HepG2 (cell line): ENCODE measurements at regions not wholly inside any gene's neighbourhood (a gene's known extent, or its start where the extent isn't known, plus 50 kb on each side); places are given as distances from the start of the nearest gene placed in this dataset.

ENCODE experiments used
- ATAC-seq: fragments of 200-7000 bp; cut with Tn5 transposase; 3 replicates; pipeline ENCODE4 v1.9.1; 2020; ENCODE audit warnings: mild to moderate bottlenecking, moderate library complexity
- BruUV-seq: library from RNA; stranded (reverse); fragments of 400-500 nt; replicated peaks from 2 replicates; lab custom pipeline; 2021; lab: Mats Ljungman, UMichigan
- CTCF ChIA-PET: fragments of 300-600 bp; formaldehyde crosslinking; extraction: SDS; loops from one replicate; lab custom pipeline; 2021; ENCODE audit warnings: low total read pairs, inconsistent platforms, low intra/inter-chr PET ratio; lab: Yijun Ruan, JAX
- POLR2A ChIA-PET: fragments of 350-600 bp; sonication (Branson Sonifier 250); formaldehyde crosslinking; loops from one replicate; lab custom pipeline; 2020; ENCODE audit warnings: antibody characterized with exemption, inconsistent platforms; lab: Yijun Ruan, JAX
- DNase-seq: peaks from one replicate; pipeline ENCODE4 v3.0.0-alpha.2; 2015; ENCODE audit warnings: low spot score
- FAIRE-seq: peaks from 3 replicates; lab custom pipeline; 2011; peaks lifted over from hg19 to GRCh38; lab: Jason Lieb, UNC
- H2AFZ ChIP-seq: one replicate; pipeline ENCODE4 v1.6.1; 2011; ENCODE audit warnings: low read length, inconsistent platforms
- H3K27ac ChIP-seq: fragments of 300-600 bp; 3 replicates; pipeline ENCODE4 v1.8.0; 2011; ENCODE audit warnings: mixed run types, mild to moderate bottlenecking, mixed read lengths, low read length, inconsistent platforms; ENCODE audit not compliant: insufficient read depth; ENCODE audit errors: extremely low read length
- H3K27me3 ChIP-seq, 2 experiments: fragments of 200-600 bp in 1 of 2; 2 replicates in 1 of 2; 3 replicates in 1 of 2; pipeline versions ENCODE4 v1.6.0 to v1.8.0; 2011; ENCODE audit warnings: low read length in 2 of 2, mild to moderate bottlenecking in 2 of 2, moderate library complexity in 2 of 2, inconsistent platforms in 1 of 2; ENCODE audit not compliant: insufficient read depth in 2 of 2, control insufficient read depth in 1 of 2
- H3K36me3 ChIP-seq, 2 experiments: fragments of 200-600 bp in 1 of 2; replicated peaks in 1 of 2; 2 replicates in 1 of 2; 3 replicates in 1 of 2; pipeline versions ENCODE4 v1.5.1 to v1.8.0; 2011; ENCODE audit warnings: low read length in 2 of 2, inconsistent platforms in 1 of 2; ENCODE audit not compliant: insufficient read depth in 2 of 2, control insufficient read depth in 1 of 2
- H3K4me1 ChIP-seq: 2 replicates; pipeline ENCODE4 v1.5.1; 2012; ENCODE audit warnings: low read length, inconsistent platforms; ENCODE audit not compliant: insufficient read depth
- H3K4me2 ChIP-seq: 2 replicates; pipeline ENCODE4 v1.6.0; 2011; ENCODE audit warnings: low read depth, low read length, inconsistent platforms
- H3K4me3 ChIP-seq, 3 experiments: fragments of 200-600 bp in 1 of 3; sonication (generic), shearing (Covaris generic) in 1 of 3; replicated peaks in 1 of 3; 2 replicates each; pipeline ENCODE4 v1.5.1; 2011 to 2016; ENCODE audit warnings: low read length in 3 of 3, inconsistent platforms in 2 of 3, low read depth in 2 of 3, mild to moderate bottlenecking in 2 of 3, control low read depth in 1 of 3, mixed read lengths in 1 of 3; ENCODE audit not compliant: insufficient read depth in 1 of 3
- H3K79me2 ChIP-seq: one replicate; pipeline ENCODE4 v1.6.1; 2011; ENCODE audit warnings: low read length, inconsistent platforms; ENCODE audit not compliant: insufficient read depth
- H3K9ac ChIP-seq: 2 replicates; pipeline ENCODE4 v1.6.0; 2011; ENCODE audit warnings: mild to moderate bottlenecking, low read depth, low read length, inconsistent platforms; ENCODE audit not compliant: insufficient read depth
- H3K9me3 ChIP-seq: 2 replicates; pipeline ENCODE4 v1.5.1; 2012; ENCODE audit warnings: mild to moderate bottlenecking, low read length
- H4K20me1 ChIP-seq: 2 replicates; pipeline ENCODE4 v1.6.0; 2011; ENCODE audit warnings: inconsistent platforms, mild to moderate bottlenecking, low read length, moderate library complexity; ENCODE audit not compliant: insufficient read depth
- ELF1 ChIP-seq: sonication (generic); formaldehyde crosslinking; IDR thresholded peaks from 2 replicates; pipeline ENCODE4 v1.4.0; 2020; ENCODE audit warnings: missing genetic modification reagents
- HNRNPLL ChIP-seq: fragments of 200-400 bp; formaldehyde crosslinking; IDR thresholded peaks from 2 replicates; pipeline ENCODE4 v1.6.1; 2017; ENCODE audit warnings: mild to moderate bottlenecking, low read depth, low read length; ENCODE audit not compliant: poor library complexity, severe bottlenecking
- IRF2 ChIP-seq: IDR thresholded peaks from 2 replicates; pipeline ENCODE4 v1.6.1; 2018; ENCODE audit warnings: missing genetic modification reagents, missing compliant biosample characterization
- MEIS1 ChIP-seq: sonication (generic); formaldehyde crosslinking; IDR thresholded peaks from 2 replicates; pipeline ENCODE4 v1.9.0; 2021; ENCODE audit warnings: mild to moderate bottlenecking, missing genetic modification reagents, moderate library complexity, borderline replicate concordance
- MLLT10 ChIP-seq: sonication (generic); formaldehyde crosslinking; IDR thresholded peaks from 2 replicates; pipeline ENCODE4 v1.4.0; 2020; ENCODE audit warnings: missing genetic modification reagents
- NFYB ChIP-seq: sonication (generic); formaldehyde crosslinking; IDR thresholded peaks from 2 replicates; pipeline ENCODE4 v1.4.0; 2020; ENCODE audit warnings: missing genetic modification reagents
- NR2C2 ChIP-seq: sonication (generic); formaldehyde crosslinking; IDR thresholded peaks from 2 replicates; pipeline ENCODE4 v1.4.0; 2020; ENCODE audit warnings: missing genetic modification reagents, mild to moderate bottlenecking, moderate library complexity, borderline replicate concordance
- POLR2AphosphoS2 ChIP-seq: IDR thresholded peaks from 2 replicates; pipeline ENCODE4 v1.6.1; 2011; ENCODE audit warnings: low read depth, low read length, improper control_type of control experiment
- RAD51 ChIP-seq: fragments of 450-650 bp; IDR thresholded peaks from 2 replicates; pipeline ENCODE4 v1.6.1; 2016; ENCODE audit warnings: borderline replicate concordance
- RORA ChIP-seq: sonication (generic); formaldehyde crosslinking; IDR thresholded peaks from 2 replicates; pipeline ENCODE4 v1.5.0; 2020; ENCODE audit warnings: mild to moderate bottlenecking, missing genetic modification reagents, moderate library complexity
- SIN3A ChIP-seq: IDR thresholded peaks from 2 replicates; pipeline ENCODE4 v1.6.1; 2011; ENCODE audit warnings: low read depth, mild to moderate bottlenecking, control low read depth, low read length, borderline replicate concordance
- SIX1 ChIP-seq: sonication (generic); formaldehyde crosslinking; IDR thresholded peaks from 2 replicates; pipeline ENCODE4 v1.4.0; 2020; ENCODE audit warnings: missing genetic modification reagents, borderline replicate concordance
- ZC3H4 ChIP-seq: sonication (generic); formaldehyde crosslinking; IDR thresholded peaks from 2 replicates; pipeline ENCODE4 v1.4.0; 2020; ENCODE audit warnings: missing genetic modification reagents, borderline replicate concordance
- ZNF10 ChIP-seq: sonication (generic); formaldehyde crosslinking; IDR thresholded peaks from 2 replicates; pipeline ENCODE4 v1.4.0; 2020; ENCODE audit warnings: mild to moderate bottlenecking, low read depth, missing genetic modification reagents, borderline replicate concordance
- ZNF333 ChIP-seq: sonication (generic); formaldehyde crosslinking; IDR thresholded peaks from 2 replicates; pipeline ENCODE4 v1.4.0; 2020; ENCODE audit warnings: mild to moderate bottlenecking, missing genetic modification reagents, borderline replicate concordance
- ZNF513 ChIP-seq: sonication (generic); formaldehyde crosslinking; conservative IDR thresholded peaks from 2 replicates; pipeline ENCODE4 v1.5.0; 2020; ENCODE audit warnings: missing genetic modification reagents
- ZNF607 ChIP-seq: sonication (generic); formaldehyde crosslinking; IDR thresholded peaks from 2 replicates; pipeline ENCODE4 v1.5.1; 2020; ENCODE audit warnings: missing genetic modification reagents, mild to moderate bottlenecking, borderline replicate concordance
- ZNF644 ChIP-seq: IDR thresholded peaks from 2 replicates; pipeline ENCODE4 v1.6.1; 2016; ENCODE audit warnings: low read depth
- WGBS: methylation state at CpG from one replicate; pipeline ENCODE4 v1.1.6; 2017; ENCODE audit warnings: low lambda C conversion rate; 5-methylcytosine and 5-hydroxymethylcytosine counted together
- in situ Hi-C: cut with HindIII; loops from 2 replicates; pipeline ENCODE4 v1.10.0; 2017; ENCODE audit warnings: low pct_unique_long_range_greater_than_20kb; ENCODE audit not compliant: extremely low pct_ligation_motif_present
- intact Hi-C: fragments of 100-400 bp; cut with micrococcal nuclease; formaldehyde crosslinking; loops from one replicate; pipeline ENCODE4 v1.10.0; 2022; ENCODE audit not compliant: unreplicated experiment
- TF ChIP-seq, protein P1 (sequence below): sonication (generic); formaldehyde crosslinking; IDR thresholded peaks from 2 replicates; pipeline ENCODE4 v1.9.0; 2022; ENCODE audit warnings: low read depth, missing genetic modification reagents
- TF ChIP-seq, protein P2 (sequence below): sonication (generic); formaldehyde crosslinking; conservative IDR thresholded peaks from 2 replicates; pipeline ENCODE4 v1.8.0; 2022; ENCODE audit warnings: mild to moderate bottlenecking, moderate library complexity, missing genetic modification reagents

GRCh38 chr2:16313235-16313975, 352.2 kb downstream of the CYRIA start:
- POLR2A ChIA-PET: no interaction called here
- DNase-seq: no peak
- no peaks in the 10 kb centered on the region for H4K20me1 ChIP-seq
- H2AFZ ChIP-seq: no peak overlapping the region
- TF ChIP-seq NFYB (no peak), NR2C2 (no peak), ZNF10 (CRISPR knock-in tag) (no peak), SIN3A (no peak), RORA (no peak), MLLT10 (no peak), ELF1 (CRISPR knock-in tag) (no peak), ZNF644 (CRISPR knock-in tag) (no peak), POLR2AphosphoS2 (no peak), ZNF607 (CRISPR knock-in tag) (no peak), SIX1 (CRISPR knock-in tag) (no peak), ZNF513 (CRISPR knock-in tag) (no peak), ZNF333 (CRISPR knock-in tag) (no peak), MEIS1 (CRISPR knock-in tag) (no peak), HNRNPLL (no peak), ZC3H4 (CRISPR knock-in tag) (no peak), RAD51 (no peak), IRF2 (CRISPR knock-in tag) (no peak)
- TF ChIP-seq, protein P1, sequence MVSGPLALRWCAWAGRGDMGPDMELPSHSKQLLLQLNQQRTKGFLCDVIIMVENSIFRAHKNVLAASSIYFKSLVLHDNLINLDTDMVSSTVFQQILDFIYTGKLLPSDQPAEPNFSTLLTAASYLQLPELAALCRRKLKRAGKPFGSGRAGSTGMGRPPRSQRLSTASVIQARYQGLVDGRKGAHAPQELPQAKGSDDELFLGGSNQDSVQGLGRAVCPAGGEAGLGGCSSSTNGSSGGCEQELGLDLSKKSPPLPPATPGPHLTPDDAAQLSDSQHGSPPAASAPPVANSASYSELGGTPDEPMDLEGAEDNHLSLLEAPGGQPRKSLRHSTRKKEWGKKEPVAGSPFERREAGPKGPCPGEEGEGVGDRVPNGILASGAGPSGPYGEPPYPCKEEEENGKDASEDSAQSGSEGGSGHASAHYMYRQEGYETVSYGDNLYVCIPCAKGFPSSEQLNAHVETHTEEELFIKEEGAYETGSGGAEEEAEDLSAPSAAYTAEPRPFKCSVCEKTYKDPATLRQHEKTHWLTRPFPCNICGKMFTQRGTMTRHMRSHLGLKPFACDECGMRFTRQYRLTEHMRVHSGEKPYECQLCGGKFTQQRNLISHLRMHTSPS (CRISPR knock-in tag): no peak
- TF ChIP-seq, protein P2, sequence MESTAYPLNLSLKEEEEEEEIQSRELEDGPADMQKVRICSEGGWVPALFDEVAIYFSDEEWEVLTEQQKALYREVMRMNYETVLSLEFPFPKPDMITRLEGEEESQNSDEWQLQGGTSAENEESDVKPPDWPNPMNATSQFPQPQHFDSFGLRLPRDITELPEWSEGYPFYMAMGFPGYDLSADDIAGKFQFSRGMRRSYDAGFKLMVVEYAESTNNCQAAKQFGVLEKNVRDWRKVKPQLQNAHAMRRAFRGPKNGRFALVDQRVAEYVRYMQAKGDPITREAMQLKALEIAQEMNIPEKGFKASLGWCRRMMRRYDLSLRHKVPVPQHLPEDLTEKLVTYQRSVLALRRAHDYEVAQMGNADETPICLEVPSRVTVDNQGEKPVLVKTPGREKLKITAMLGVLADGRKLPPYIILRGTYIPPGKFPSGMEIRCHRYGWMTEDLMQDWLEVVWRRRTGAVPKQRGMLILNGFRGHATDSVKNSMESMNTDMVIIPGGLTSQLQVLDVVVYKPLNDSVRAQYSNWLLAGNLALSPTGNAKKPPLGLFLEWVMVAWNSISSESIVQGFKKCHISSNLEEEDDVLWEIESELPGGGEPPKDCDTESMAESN: no peak
- 58% methylated on average over 9 of the region's 9 CpGs for WGBS
- no peaks in the 10 kb centered on the region for H3K79me2 ChIP-seq
- no peak overlapping the region for H3K9ac ChIP-seq
- BruUV-seq: no TSS peak
- no peak overlapping the region for H3K27ac ChIP-seq
- no peaks in the 10 kb centered on the region for H3K36me3 ChIP-seq
- no peak overlapping the region for H3K4me2 ChIP-seq
- ATAC-seq: no peak
- no peak overlapping the region for H3K4me3 ChIP-seq
- intact Hi-C loops (no loop called here), in situ Hi-C loops (no loop called here)
- no peaks in the 10 kb centered on the region for H3K27me3 ChIP-seq
- no peak for FAIRE-seq
- no peaks in the 10 kb centered on the region for H3K9me3 ChIP-seq
- no peaks in the 10 kb centered on the region for H3K4me1 ChIP-seq
- CTCF ChIA-PET: no interaction called here
